ENCODE measurements at regions not wholly inside any gene's neighbourhood (a gene's known extent, or its start where the extent isn't known, plus 50 kb on each side); places are given as distances from the start of the nearest gene placed in this dataset.

DNA sequence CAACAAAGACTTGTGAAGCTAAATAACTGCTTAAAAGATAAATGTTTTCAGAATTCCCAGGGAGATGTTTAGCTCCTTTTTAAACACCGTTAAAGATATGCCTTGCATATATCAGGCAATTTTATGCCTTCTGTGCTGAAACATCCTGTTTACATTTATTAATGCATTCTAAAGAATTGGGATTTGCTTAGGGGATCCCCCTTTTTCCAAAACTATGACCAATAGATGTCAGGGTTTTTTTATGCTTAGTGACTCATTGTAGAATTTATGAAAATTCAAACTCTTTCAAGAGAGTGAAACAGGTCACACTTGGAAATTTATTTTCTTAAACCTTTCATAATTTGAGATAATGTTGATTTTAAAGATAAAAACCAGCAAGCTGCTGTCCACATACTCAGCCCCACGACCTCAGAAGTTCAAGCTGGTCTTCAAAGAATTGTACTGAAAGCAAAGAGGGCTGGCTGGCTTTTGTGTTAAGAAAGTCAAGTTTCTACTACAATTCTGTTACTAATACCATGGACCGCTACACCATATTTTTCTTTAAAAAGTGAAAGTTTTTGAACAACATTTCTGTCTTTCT lies 411.8 kb downstream of the ETV1 start:
- TF ChIP-seq, protein P1, sequence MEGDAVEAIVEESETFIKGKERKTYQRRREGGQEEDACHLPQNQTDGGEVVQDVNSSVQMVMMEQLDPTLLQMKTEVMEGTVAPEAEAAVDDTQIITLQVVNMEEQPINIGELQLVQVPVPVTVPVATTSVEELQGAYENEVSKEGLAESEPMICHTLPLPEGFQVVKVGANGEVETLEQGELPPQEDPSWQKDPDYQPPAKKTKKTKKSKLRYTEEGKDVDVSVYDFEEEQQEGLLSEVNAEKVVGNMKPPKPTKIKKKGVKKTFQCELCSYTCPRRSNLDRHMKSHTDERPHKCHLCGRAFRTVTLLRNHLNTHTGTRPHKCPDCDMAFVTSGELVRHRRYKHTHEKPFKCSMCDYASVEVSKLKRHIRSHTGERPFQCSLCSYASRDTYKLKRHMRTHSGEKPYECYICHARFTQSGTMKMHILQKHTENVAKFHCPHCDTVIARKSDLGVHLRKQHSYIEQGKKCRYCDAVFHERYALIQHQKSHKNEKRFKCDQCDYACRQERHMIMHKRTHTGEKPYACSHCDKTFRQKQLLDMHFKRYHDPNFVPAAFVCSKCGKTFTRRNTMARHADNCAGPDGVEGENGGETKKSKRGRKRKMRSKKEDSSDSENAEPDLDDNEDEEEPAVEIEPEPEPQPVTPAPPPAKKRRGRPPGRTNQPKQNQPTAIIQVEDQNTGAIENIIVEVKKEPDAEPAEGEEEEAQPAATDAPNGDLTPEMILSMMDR (IDR thresholded peaks at IDR 0.05 in 2 of 3, conservative IDR thresholded peaks at IDR 0.05 in 1 of 3; ENCODE audit: control insufficient read depth in 2 of 3, extremely low read depth in 1 of 3, insufficient read depth in 1 of 3, low read depth in 3 of 3, low read length in 3 of 3): no peak
- no peak for TF ChIP-seq SMC3 (IDR thresholded peaks at IDR 0.05; ENCODE audit: borderline replicate concordance, low read length)
- TF ChIP-seq, protein P2, sequence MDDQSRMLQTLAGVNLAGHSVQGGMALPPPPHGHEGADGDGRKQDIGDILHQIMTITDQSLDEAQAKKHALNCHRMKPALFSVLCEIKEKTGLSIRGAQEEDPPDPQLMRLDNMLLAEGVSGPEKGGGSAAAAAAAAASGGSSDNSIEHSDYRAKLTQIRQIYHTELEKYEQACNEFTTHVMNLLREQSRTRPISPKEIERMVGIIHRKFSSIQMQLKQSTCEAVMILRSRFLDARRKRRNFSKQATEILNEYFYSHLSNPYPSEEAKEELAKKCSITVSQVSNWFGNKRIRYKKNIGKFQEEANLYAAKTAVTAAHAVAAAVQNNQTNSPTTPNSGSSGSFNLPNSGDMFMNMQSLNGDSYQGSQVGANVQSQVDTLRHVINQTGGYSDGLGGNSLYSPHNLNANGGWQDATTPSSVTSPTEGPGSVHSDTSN (IDR thresholded peaks at IDR 0.05; ENCODE audit: insufficient replicate concordance, low read depth, low read length): no peak
- no peak for TF ChIP-seq RB1 (IDR thresholded peaks at IDR 0.05; ENCODE audit: borderline replicate concordance)
- TF ChIP-seq POLR2A (IDR thresholded peaks at IDR 0.05; ENCODE audit: low read depth, low read length): no peak
- TF ChIP-seq, protein P3, sequence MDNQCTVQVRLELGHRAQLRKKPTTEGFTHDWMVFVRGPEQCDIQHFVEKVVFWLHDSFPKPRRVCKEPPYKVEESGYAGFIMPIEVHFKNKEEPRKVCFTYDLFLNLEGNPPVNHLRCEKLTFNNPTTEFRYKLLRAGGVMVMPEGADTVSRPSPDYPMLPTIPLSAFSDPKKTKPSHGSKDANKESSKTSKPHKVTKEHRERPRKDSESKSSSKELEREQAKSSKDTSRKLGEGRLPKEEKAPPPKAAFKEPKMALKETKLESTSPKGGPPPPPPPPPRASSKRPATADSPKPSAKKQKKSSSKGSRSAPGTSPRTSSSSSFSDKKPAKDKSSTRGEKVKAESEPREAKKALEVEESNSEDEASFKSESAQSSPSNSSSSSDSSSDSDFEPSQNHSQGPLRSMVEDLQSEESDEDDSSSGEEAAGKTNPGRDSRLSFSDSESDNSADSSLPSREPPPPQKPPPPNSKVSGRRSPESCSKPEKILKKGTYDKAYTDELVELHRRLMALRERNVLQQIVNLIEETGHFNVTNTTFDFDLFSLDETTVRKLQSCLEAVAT (IDR thresholded peaks at IDR 0.05): no peak
- TF ChIP-seq SRF (IDR thresholded peaks at IDR 0.05; ENCODE audit: low read depth in 2 of 2, low read length in 2 of 2): no peak
- TF ChIP-seq POLR2AphosphoS5 (IDR thresholded peaks at IDR 0.05; ENCODE audit: low read length): no peak
- TF ChIP-seq, protein P4, sequence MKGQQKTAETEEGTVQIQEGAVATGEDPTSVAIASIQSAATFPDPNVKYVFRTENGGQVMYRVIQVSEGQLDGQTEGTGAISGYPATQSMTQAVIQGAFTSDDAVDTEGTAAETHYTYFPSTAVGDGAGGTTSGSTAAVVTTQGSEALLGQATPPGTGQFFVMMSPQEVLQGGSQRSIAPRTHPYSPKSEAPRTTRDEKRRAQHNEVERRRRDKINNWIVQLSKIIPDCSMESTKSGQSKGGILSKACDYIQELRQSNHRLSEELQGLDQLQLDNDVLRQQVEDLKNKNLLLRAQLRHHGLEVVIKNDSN (IDR thresholded peaks at IDR 0.05; ENCODE audit: borderline replicate concordance, extremely low read length, insufficient read depth, low read depth, low read length): no peak

All from GM12878 (cell line).